LoVo (cell line): ENCODE measurements at regions not wholly inside any gene's neighbourhood (a gene's known extent, or its start where the extent isn't known, plus 50 kb on each side); places are given as distances from the start of the nearest gene placed in this dataset.

Experiments
- DNase-seq: peaks from one replicate; pipeline ENCODE4 v3.0.0-alpha.2; 2016; ENCODE audit warnings: low spot score

- no peak for DNase-seq
These were observed 51.5 kb downstream of the IRAG1 start for GRCh38 chr11:10641912-10642697.

GRCh38 chr11:10641177-10641911 is 52.2 kb downstream of the IRAG1 start:
- DNase-seq: no peak

GRCh38 chr11:10640308-10640707 is 53.2 kb downstream of the IRAG1 start:
- DNase-seq: no peak

GRCh38 chr11:10639350-10639749 is 54.2 kb downstream of the IRAG1 start:
- DNase-seq: no peak

- no peak for DNase-seq
These were observed 55.1 kb downstream of the IRAG1 start for GRCh38 chr11:10638316-10638925.

- no peak for DNase-seq
These were observed 55.8 kb downstream of the IRAG1 start for GRCh38 chr11:10637731-10638151.

- DNase-seq: no peak
These were observed 59.1 kb downstream of the IRAG1 start for GRCh38 chr11:10634407-10634806.

GRCh38 chr11:10633261-10633660 is 60.3 kb downstream of the IRAG1 start:
- DNase-seq: no peak

- no peak for DNase-seq
These were observed 61.1 kb downstream of the IRAG1 start for GRCh38 chr11:10632483-10632882.

GRCh38 chr11:10631761-10632160 is 61.8 kb downstream of the IRAG1 start:
- DNase-seq: no peak

- DNase-seq: no peak
These were observed 61.0 kb upstream of the LYVE1 start for GRCh38 chr11:10629411-10630002.

GRCh38 chr11:10628508-10629236 is 60.2 kb upstream of the LYVE1 start:
- no peak for DNase-seq

- no peak for DNase-seq
These were observed 59.4 kb upstream of the LYVE1 start for GRCh38 chr11:10627816-10628215.

GRCh38 chr11:10627291-10627690 is 58.8 kb upstream of the LYVE1 start:
- no peak for DNase-seq

- DNase-seq: no peak
These were observed 57.5 kb upstream of the LYVE1 start for GRCh38 chr11:10625982-10626311.

- no peak for DNase-seq
These were observed 57.0 kb upstream of the LYVE1 start for GRCh38 chr11:10625281-10625981.

- DNase-seq: peak; percentile 23
These were observed 55.6 kb upstream of the LYVE1 start for GRCh38 chr11:10623797-10624761.

GRCh38 chr11:10622957-10623791 is 54.7 kb upstream of the LYVE1 start:
- DNase-seq: no peak

GRCh38 chr11:10622108-10622507 is 53.6 kb upstream of the LYVE1 start:
- no peak for DNase-seq
